Panc1 (cell line): ENCODE measurements at regions not wholly inside any gene's neighbourhood (a gene's known extent, or its start where the extent isn't known, plus 50 kb on each side); places are given as distances from the start of the nearest gene placed in this dataset.

Experiments
- ATAC-seq: fragments of 200-7000 bp; cut with Tn5 transposase; 2 replicates; pipeline ENCODE4 v1.9.1; 2020; ENCODE audit warnings: mild to moderate bottlenecking, moderate library complexity
- BruUV-seq: library from RNA; stranded (reverse); fragments of 400-500 nt; replicated peaks from 2 replicates; lab custom pipeline; 2021; lab: Mats Ljungman, UMichigan
- CTCF ChIA-PET: fragments of 300-600 bp; sonication (Branson Sonifier 250); formaldehyde crosslinking; loops from one replicate; lab custom pipeline; 2022; ENCODE audit warnings: antibody characterized with exemption; lab: Charles Lee
- POLR2A ChIA-PET: fragments of 300-600 bp; sonication (Branson Sonifier 250); formaldehyde crosslinking; loops from one replicate; lab custom pipeline; 2022; ENCODE audit warnings: antibody characterized with exemption; lab: Charles Lee
- DNase-seq: peaks from one replicate; pipeline ENCODE4 v3.0.0-alpha.2; 2010; ENCODE audit warnings: low read depth, low spot score
- H3K27ac ChIP-seq: 2 replicates; pipeline ENCODE4 v1.5.1; 2011; ENCODE audit warnings: mild to moderate bottlenecking, low read length, inconsistent platforms
- H3K27me3 ChIP-seq: fragments of 200-500 bp; sonication (Bioruptor generic); 2 replicates; pipeline ENCODE4 v1.6.0; 2014; ENCODE audit warnings: low read length, inconsistent platforms; ENCODE audit not compliant: control insufficient read depth, insufficient read depth
- H3K36me3 ChIP-seq: fragments of 200-500 bp; sonication (Bioruptor generic); 2 replicates; pipeline ENCODE4 v1.5.1; 2014; ENCODE audit warnings: inconsistent platforms, mild to moderate bottlenecking, low read length, moderate library complexity; ENCODE audit not compliant: control insufficient read depth, insufficient read depth
- H3K4me1 ChIP-seq: 2 replicates; pipeline ENCODE4 v1.5.1; 2011; ENCODE audit warnings: inconsistent platforms, mild to moderate bottlenecking, low read length, moderate library complexity; ENCODE audit not compliant: control insufficient read depth, insufficient read depth
- H3K4me3 ChIP-seq, 2 experiments: 2 replicates each; pipeline ENCODE4 v1.5.1; 2011 to 2012; ENCODE audit warnings: low read depth in 2 of 2, low read length in 2 of 2, mild to moderate bottlenecking in 2 of 2, inconsistent platforms in 1 of 2, moderate library complexity in 1 of 2
- H3K9me3 ChIP-seq: fragments of 200-500 bp; sonication (Bioruptor generic); 2 replicates; pipeline ENCODE4 v1.5.1; 2014; ENCODE audit warnings: low read depth, mild to moderate bottlenecking, inconsistent platforms, low read length, moderate library complexity; ENCODE audit not compliant: control insufficient read depth, insufficient read depth
- POLR2AphosphoS5 ChIP-seq: IDR thresholded peaks from 2 replicates; pipeline ENCODE4 v1.6.1; 2012; ENCODE audit warnings: mild to moderate bottlenecking, low read depth, low read length, moderate library complexity
- REST ChIP-seq, 2 experiments: IDR thresholded peaks; 2 replicates each; pipeline ENCODE4 v1.6.1; 2011 to 2012; ENCODE audit warnings: low read depth in 2 of 2, control low read depth in 1 of 2, low read length in 1 of 2, mild to moderate bottlenecking in 1 of 2, moderate library complexity in 1 of 2; ENCODE audit not compliant: insufficient read depth in 1 of 2
- SIN3A ChIP-seq: IDR thresholded peaks from 2 replicates; pipeline ENCODE4 v1.6.1; 2012; ENCODE audit warnings: low read depth, mild to moderate bottlenecking, low read length, moderate library complexity, borderline replicate concordance; ENCODE audit not compliant: insufficient read depth
- TCF7L2 ChIP-seq: IDR thresholded peaks from 2 replicates; pipeline ENCODE4 v1.6.1; 2011; ENCODE audit warnings: mild to moderate bottlenecking, low read depth, low read length, inconsistent platforms
- in situ Hi-C: cut with HindIII; loops from 2 replicates; pipeline ENCODE4 v1.10.0; 2016; ENCODE audit warnings: low sequenced_read_pairs, low pct_unique_long_range_greater_than_20kb
- intact Hi-C: fragments of 100-400 bp; cut with micrococcal nuclease; formaldehyde crosslinking; loops from one replicate; pipeline ENCODE4 v1.10.0; 2022; ENCODE audit not compliant: unreplicated experiment
- TF ChIP-seq, protein P1 (sequence below): fragments of 450-650 bp; IDR thresholded peaks from 2 replicates; pipeline ENCODE4 v1.5.1; 2017; ENCODE audit warnings: mild to moderate bottlenecking

GRCh38 chr17:55842405-55843158, 91.7 kb downstream of the PCTP start:
- intact Hi-C loops (no loop called here), in situ Hi-C loops (no loop called here)
- no peaks in the 10 kb centered on the region for H3K27me3 ChIP-seq
- H3K4me1 ChIP-seq, result no peaks in the 10 kb centered on the region
- DNase-seq (no peak), ATAC-seq (no peak)
- CTCF ChIA-PET, result no interaction called here
- TF ChIP-seq REST (IDR thresholded peaks at IDR 0.05; ENCODE audit: insufficient read depth in 1 of 2, low read depth in 2 of 2, low read length in 1 of 2) (no peak), POLR2AphosphoS5 (no peak), TCF7L2 (no peak), SIN3A (no peak)
- TF ChIP-seq, protein P1, sequence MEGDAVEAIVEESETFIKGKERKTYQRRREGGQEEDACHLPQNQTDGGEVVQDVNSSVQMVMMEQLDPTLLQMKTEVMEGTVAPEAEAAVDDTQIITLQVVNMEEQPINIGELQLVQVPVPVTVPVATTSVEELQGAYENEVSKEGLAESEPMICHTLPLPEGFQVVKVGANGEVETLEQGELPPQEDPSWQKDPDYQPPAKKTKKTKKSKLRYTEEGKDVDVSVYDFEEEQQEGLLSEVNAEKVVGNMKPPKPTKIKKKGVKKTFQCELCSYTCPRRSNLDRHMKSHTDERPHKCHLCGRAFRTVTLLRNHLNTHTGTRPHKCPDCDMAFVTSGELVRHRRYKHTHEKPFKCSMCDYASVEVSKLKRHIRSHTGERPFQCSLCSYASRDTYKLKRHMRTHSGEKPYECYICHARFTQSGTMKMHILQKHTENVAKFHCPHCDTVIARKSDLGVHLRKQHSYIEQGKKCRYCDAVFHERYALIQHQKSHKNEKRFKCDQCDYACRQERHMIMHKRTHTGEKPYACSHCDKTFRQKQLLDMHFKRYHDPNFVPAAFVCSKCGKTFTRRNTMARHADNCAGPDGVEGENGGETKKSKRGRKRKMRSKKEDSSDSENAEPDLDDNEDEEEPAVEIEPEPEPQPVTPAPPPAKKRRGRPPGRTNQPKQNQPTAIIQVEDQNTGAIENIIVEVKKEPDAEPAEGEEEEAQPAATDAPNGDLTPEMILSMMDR, result no peak
- POLR2A ChIA-PET, result no interaction called here
- H3K9me3 ChIP-seq, result no peaks in the 10 kb centered on the region
- no peak overlapping the region for H3K27ac ChIP-seq
- no TSS peak for BruUV-seq
- H3K4me3 ChIP-seq, result no peak overlapping the region
- no peaks in the 10 kb centered on the region for H3K36me3 ChIP-seq

DNA sequence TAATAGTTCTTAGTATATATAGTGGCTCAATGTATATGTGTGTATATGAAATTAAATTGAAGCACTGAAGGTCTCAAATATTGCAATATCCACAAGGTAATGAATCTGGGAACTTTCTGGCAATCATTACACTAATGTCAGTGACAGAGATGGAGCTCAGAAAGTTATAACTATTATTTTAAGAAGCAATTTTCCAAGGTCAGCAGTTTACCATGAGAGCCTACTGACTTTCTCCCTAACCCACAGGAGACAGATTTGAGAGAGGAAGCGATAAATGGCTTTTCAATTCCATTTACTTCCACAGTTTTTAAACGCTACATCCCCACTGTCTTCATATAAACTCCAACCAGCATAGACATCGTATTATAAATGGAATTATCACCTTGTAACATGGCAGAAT, 92.9 kb downstream of the PCTP start:
- ChIA-PET POLR2A (no interaction called here), CTCF (no interaction called here)
- H3K27me3 ChIP-seq, result no peaks in the 10 kb centered on the region
- DNase-seq (no peak), ATAC-seq (no peak)
- no peaks in the 10 kb centered on the region for H3K36me3 ChIP-seq
- H3K9me3 ChIP-seq, result no peaks in the 10 kb centered on the region
- no peak overlapping the region for H3K4me3 ChIP-seq
- H3K27ac ChIP-seq, result no peak overlapping the region
- H3K4me1 ChIP-seq, result no peaks in the 10 kb centered on the region
- intact Hi-C loops (no loop called here), in situ Hi-C loops (no loop called here)
- BruUV-seq, result no TSS peak
- TF ChIP-seq REST (IDR thresholded peaks at IDR 0.05; ENCODE audit: insufficient read depth in 1 of 2, low read depth in 2 of 2, low read length in 1 of 2) (no peak), SIN3A (no peak), POLR2AphosphoS5 (no peak), TCF7L2 (no peak)
- TF ChIP-seq, protein P1, result no peak
